GM23338 (cell line): ENCODE measurements at regions not wholly inside any gene's neighbourhood (a gene's known extent, or its start where the extent isn't known, plus 50 kb on each side); places are given as distances from the start of the nearest gene placed in this dataset.

ENCODE experiments used
- ATAC-seq: fragments of 200-7000 bp; cut with Tn5 transposase; 3 replicates; pipeline ENCODE4 v1.9.1; 2020
- DNase-seq: peaks from one replicate; pipeline ENCODE4 v3.0.0-alpha.2; 2015; ENCODE audit warnings: low spot score
- H2AFZ ChIP-seq: fragments of 200-600 bp; sonication (generic); 2 replicates; pipeline ENCODE4 v1.8.0; 2016; ENCODE audit warnings: antibody characterized with exemption, mild to moderate bottlenecking, moderate library complexity
- H3F3A ChIP-seq: fragments of 200-600 bp; sonication (generic); replicated peaks from 2 replicates; pipeline ENCODE4 v1.8.0; 2017; ENCODE audit warnings: antibody characterized with exemption, mixed run types, low read depth
- H3K27ac ChIP-seq: fragments of 200-600 bp; sonication (generic); 2 replicates; pipeline ENCODE4 v1.6.1; 2016; ENCODE audit warnings: low read depth
- H3K27me3 ChIP-seq: fragments of 200-600 bp; sonication (generic); 2 replicates; pipeline ENCODE4 v1.8.0; 2016; ENCODE audit warnings: mild to moderate bottlenecking, mixed run types, moderate library complexity; ENCODE audit not compliant: insufficient read depth
- H3K36me3 ChIP-seq: fragments of 200-600 bp; sonication (generic); 2 replicates; pipeline ENCODE4 v1.8.0; 2016; ENCODE audit warnings: mild to moderate bottlenecking; ENCODE audit not compliant: insufficient read depth
- H3K4me1 ChIP-seq: fragments of 200-600 bp; sonication (generic); 2 replicates; pipeline ENCODE4 v1.8.0; 2016; ENCODE audit warnings: mild to moderate bottlenecking, moderate library complexity; ENCODE audit not compliant: insufficient read depth
- H3K4me2 ChIP-seq: fragments of 200-600 bp; sonication (generic); 2 replicates; pipeline ENCODE4 v1.7.1; 2017; ENCODE audit warnings: mixed run types
- H3K4me3 ChIP-seq: fragments of 200-600 bp; sonication (generic); 2 replicates; pipeline ENCODE4 v1.6.1; 2016; ENCODE audit warnings: mixed run types
- H3K79me2 ChIP-seq: fragments of 200-600 bp; sonication (generic); replicated peaks from 2 replicates; pipeline ENCODE4 v1.8.0; 2017; ENCODE audit warnings: mild to moderate bottlenecking; ENCODE audit not compliant: insufficient read depth
- H3K9me2 ChIP-seq: fragments of 200-600 bp; sonication (generic); 2 replicates; pipeline ENCODE4 v1.8.0; 2017; ENCODE audit not compliant: insufficient read depth
- H4K20me1 ChIP-seq: fragments of 200-600 bp; sonication (generic); replicated peaks from 2 replicates; pipeline ENCODE4 v1.8.0; 2017; ENCODE audit warnings: mild to moderate bottlenecking; ENCODE audit not compliant: insufficient read depth
- H3K27ac Mint-ChIP-seq: 2 replicates; pipeline ENCODE4 v1.8.0; 2020; ENCODE audit warnings: inconsistent platforms, mild to moderate bottlenecking, moderate library complexity, mixed read lengths
- H3K27me3 Mint-ChIP-seq: 3 replicates; pipeline ENCODE4 v1.8.0; 2022; ENCODE audit warnings: low read depth, mild to moderate bottlenecking, moderate library complexity, mixed read lengths, inconsistent platforms; ENCODE audit not compliant: insufficient read depth, poor library complexity
- H3K36me3 Mint-ChIP-seq: 3 replicates; pipeline ENCODE4 v1.8.0; 2021; ENCODE audit warnings: low read depth, mild to moderate bottlenecking, inconsistent platforms, moderate library complexity, mixed read lengths
- H3K4me1 Mint-ChIP-seq: 3 replicates; pipeline ENCODE4 v1.8.0; 2020; ENCODE audit warnings: mild to moderate bottlenecking, inconsistent platforms, mixed read lengths
- H3K4me3 Mint-ChIP-seq: 3 replicates; pipeline ENCODE4 v1.8.0; 2021; ENCODE audit warnings: moderate library complexity, mild to moderate bottlenecking, inconsistent platforms, mixed read lengths
- H3K9me3 Mint-ChIP-seq: 3 replicates; pipeline ENCODE4 v1.8.0; 2020; ENCODE audit warnings: moderate library complexity, mild to moderate bottlenecking, inconsistent platforms, mixed read lengths
- CREB1 ChIP-seq: fragments of 250-450 bp; sonication (Bioruptor Pico); IDR thresholded peaks from 2 replicates; pipeline ENCODE4 v1.5.0; 2020; ENCODE audit warnings: low read depth, mild to moderate bottlenecking, moderate library complexity
- EZH2 ChIP-seq: fragments of 200-600 bp; sonication (generic); IDR thresholded peaks from one replicate; pipeline ENCODE4 v1.8.0; 2017; ENCODE audit warnings: antibody characterized with exemption, mild to moderate bottlenecking, low read depth; ENCODE audit not compliant: unreplicated experiment
- EZH2phosphoT487 ChIP-seq: fragments of 200-600 bp; sonication (generic); IDR thresholded peaks from one replicate; pipeline ENCODE4 v1.8.1; 2018; ENCODE audit warnings: antibody characterized with exemption; ENCODE audit not compliant: unreplicated experiment
- JUNB ChIP-seq: IDR thresholded peaks from one replicate; pipeline ENCODE4 v1.6.1; 2016; ENCODE audit warnings: antibody characterized with exemption; ENCODE audit not compliant: unreplicated experiment
- NANOG ChIP-seq: IDR thresholded peaks from 2 replicates; pipeline ENCODE4 v1.6.1; 2016; ENCODE audit warnings: antibody characterized with exemption, borderline replicate concordance
- POLR2AphosphoS5 ChIP-seq: IDR thresholded peaks from 2 replicates; pipeline ENCODE4 v1.6.1; 2016; ENCODE audit warnings: antibody characterized with exemption, low read depth
- ZNF114 ChIP-seq: fragments of 250-450 bp; sonication (Bioruptor Pico); IDR thresholded peaks from 2 replicates; pipeline ENCODE4 v1.5.0; 2020; ENCODE audit warnings: mild to moderate bottlenecking, moderate library complexity
- TF ChIP-seq, protein P1 (sequence below), 2 experiments: fragments of 200-600 bp in 1 of 2; sonication (generic) in 1 of 2; conservative IDR thresholded peaks; 2 replicates each; pipeline versions ENCODE4 v1.5.1 to v1.6.1; 2016 to 2017; ENCODE audit warnings: antibody characterized with exemption in 2 of 2, low read depth in 2 of 2, mild to moderate bottlenecking in 2 of 2, moderate library complexity in 1 of 2
- TF ChIP-seq, protein P2 (sequence below): IDR thresholded peaks from 2 replicates; pipeline ENCODE4 v1.6.1; 2016; ENCODE audit warnings: antibody characterized with exemption

DNA sequence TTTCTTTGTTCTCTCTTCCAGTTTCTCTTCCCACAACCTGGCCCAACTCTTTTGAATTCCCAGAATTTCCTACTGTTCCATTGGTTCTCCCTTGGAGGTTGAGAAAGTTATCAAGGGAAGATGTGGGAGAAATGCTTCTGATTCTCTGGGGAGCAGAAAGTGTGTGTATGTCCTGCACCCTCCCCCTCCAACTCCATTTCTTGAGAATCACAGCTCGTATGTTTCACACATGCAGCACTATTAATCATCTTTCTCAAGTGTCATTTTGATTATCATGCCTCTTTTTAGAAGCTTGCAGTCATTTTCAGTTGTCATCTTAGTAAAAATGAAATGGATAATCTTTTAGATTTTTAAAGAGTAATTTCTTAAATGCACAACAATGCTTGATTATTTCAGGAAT, 296.8 kb upstream of the SLC39A10 start:
- Histone ChIP-seq H4K20me1 (no peaks in the 10 kb centered on the region), H3K4me3 (no peak overlapping the region), H3K4me1 (no peaks in the 10 kb centered on the region), H3K4me2 (no peak overlapping the region), H3K27me3 (no peaks in the 10 kb centered on the region), H3K9me2 (no peaks in the 10 kb centered on the region; the same call in 1 of the 2 replicates), H3K36me3 (no peaks in the 10 kb centered on the region), H3K79me2 (no peaks in the 10 kb centered on the region), H3K27ac (no peak overlapping the region), H2AFZ (no peak overlapping the region), H3F3A (no peaks in the 10 kb centered on the region)
- no peak overlapping the region for H3K4me3 Mint-ChIP-seq
- H3K9me3 Mint-ChIP-seq: no peaks in the 10 kb centered on the region; the same call in 1 of the 3 replicates
- ATAC-seq: no peak
- peaks cover 4% of the 10 kb centered on the region for H3K27me3 Mint-ChIP-seq
- TF ChIP-seq EZH2phosphoT487 (no peak), JUNB (no peak), NANOG (no peak), POLR2AphosphoS5 (no peak), ZNF114 (CRISPR knock-in tag) (no peak), EZH2 (no peak), CREB1 (no peak)
- TF ChIP-seq, protein P1, sequence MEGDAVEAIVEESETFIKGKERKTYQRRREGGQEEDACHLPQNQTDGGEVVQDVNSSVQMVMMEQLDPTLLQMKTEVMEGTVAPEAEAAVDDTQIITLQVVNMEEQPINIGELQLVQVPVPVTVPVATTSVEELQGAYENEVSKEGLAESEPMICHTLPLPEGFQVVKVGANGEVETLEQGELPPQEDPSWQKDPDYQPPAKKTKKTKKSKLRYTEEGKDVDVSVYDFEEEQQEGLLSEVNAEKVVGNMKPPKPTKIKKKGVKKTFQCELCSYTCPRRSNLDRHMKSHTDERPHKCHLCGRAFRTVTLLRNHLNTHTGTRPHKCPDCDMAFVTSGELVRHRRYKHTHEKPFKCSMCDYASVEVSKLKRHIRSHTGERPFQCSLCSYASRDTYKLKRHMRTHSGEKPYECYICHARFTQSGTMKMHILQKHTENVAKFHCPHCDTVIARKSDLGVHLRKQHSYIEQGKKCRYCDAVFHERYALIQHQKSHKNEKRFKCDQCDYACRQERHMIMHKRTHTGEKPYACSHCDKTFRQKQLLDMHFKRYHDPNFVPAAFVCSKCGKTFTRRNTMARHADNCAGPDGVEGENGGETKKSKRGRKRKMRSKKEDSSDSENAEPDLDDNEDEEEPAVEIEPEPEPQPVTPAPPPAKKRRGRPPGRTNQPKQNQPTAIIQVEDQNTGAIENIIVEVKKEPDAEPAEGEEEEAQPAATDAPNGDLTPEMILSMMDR (conservative IDR thresholded peaks at IDR 0.05; ENCODE audit: low read depth in 2 of 2): no peak
- TF ChIP-seq, protein P2, sequence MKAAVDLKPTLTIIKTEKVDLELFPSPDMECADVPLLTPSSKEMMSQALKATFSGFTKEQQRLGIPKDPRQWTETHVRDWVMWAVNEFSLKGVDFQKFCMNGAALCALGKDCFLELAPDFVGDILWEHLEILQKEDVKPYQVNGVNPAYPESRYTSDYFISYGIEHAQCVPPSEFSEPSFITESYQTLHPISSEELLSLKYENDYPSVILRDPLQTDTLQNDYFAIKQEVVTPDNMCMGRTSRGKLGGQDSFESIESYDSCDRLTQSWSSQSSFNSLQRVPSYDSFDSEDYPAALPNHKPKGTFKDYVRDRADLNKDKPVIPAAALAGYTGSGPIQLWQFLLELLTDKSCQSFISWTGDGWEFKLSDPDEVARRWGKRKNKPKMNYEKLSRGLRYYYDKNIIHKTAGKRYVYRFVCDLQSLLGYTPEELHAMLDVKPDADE: no peak
- DNase-seq: no peak
- peak overlapping the region; percentile 3; the same call in 1 of the 2 replicates for H3K27ac Mint-ChIP-seq
- no peaks in the 10 kb centered on the region for H3K4me1 Mint-ChIP-seq
- H3K36me3 Mint-ChIP-seq: no peaks in the 10 kb centered on the region

DNA sequence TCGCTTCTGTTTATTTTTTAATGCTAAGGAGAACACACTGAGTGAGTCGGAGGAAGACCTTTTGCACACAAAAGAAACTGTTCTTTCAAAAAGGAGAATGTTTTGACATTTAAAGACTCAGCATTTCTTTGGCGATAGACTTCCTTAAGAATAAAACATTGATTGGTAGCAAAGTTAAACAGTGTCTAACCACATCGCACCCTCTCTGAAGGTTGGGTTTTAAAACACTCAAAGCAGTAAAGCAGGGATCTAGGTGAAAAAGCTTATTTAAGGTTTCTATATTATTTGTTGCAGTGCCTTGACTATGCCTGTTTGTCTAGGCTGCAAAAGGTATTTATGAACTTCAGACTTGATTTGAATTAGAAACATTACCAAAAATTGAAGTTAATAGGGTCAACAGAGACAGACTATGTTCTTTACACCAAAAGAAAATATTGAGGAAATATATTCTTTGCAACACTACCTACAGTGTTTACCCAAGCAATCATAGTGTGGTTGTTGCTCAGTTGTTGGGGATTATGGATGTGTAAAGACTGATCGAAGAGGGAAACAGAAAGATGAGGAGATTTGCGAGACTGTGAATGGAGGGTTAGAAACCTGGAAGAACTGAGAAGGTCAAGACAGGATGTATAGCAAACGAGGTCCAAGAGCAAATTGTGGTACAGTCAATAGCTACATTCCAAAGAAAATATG, 297.8 kb upstream of the SLC39A10 start:
- H3K27me3 Mint-ChIP-seq: peaks cover 2% of the 10 kb centered on the region
- H3F3A ChIP-seq: no peaks in the 10 kb centered on the region
- no peak for TF ChIP-seq JUNB
- TF ChIP-seq ZNF114 (CRISPR knock-in tag): no peak
- no peak for TF ChIP-seq NANOG
- TF ChIP-seq POLR2AphosphoS5: no peak
- TF ChIP-seq, protein P1 (conservative IDR thresholded peaks at IDR 0.05; ENCODE audit: low read depth in 2 of 2): no peak
- TF ChIP-seq, protein P2: no peak

More for the DNA sequence above, 297.8 kb upstream of the SLC39A10 start:
- Mint-ChIP-seq H3K4me3 (no peak overlapping the region), H3K9me3 (no peaks in the 10 kb centered on the region), H3K27ac (no peak overlapping the region), H3K36me3 (no peaks in the 10 kb centered on the region), H3K4me1 (no peaks in the 10 kb centered on the region)
- Histone ChIP-seq H2AFZ (no peak overlapping the region), H3K27ac (no peak overlapping the region), H4K20me1 (no peaks in the 10 kb centered on the region), H3K9me2 (no peaks in the 10 kb centered on the region), H3K36me3 (no peaks in the 10 kb centered on the region), H3K27me3 (no peaks in the 10 kb centered on the region), H3K4me2 (no peak overlapping the region), H3K4me1 (no peaks in the 10 kb centered on the region), H3K4me3 (no peak overlapping the region), H3K79me2 (no peaks in the 10 kb centered on the region)
- DNase-seq (no peak), ATAC-seq (no peak)
